ENCODE measurements at regions not wholly inside any gene's neighbourhood (a gene's known extent, or its start where the extent isn't known, plus 50 kb on each side); places are given as distances from the start of the nearest gene placed in this dataset.

DNA sequence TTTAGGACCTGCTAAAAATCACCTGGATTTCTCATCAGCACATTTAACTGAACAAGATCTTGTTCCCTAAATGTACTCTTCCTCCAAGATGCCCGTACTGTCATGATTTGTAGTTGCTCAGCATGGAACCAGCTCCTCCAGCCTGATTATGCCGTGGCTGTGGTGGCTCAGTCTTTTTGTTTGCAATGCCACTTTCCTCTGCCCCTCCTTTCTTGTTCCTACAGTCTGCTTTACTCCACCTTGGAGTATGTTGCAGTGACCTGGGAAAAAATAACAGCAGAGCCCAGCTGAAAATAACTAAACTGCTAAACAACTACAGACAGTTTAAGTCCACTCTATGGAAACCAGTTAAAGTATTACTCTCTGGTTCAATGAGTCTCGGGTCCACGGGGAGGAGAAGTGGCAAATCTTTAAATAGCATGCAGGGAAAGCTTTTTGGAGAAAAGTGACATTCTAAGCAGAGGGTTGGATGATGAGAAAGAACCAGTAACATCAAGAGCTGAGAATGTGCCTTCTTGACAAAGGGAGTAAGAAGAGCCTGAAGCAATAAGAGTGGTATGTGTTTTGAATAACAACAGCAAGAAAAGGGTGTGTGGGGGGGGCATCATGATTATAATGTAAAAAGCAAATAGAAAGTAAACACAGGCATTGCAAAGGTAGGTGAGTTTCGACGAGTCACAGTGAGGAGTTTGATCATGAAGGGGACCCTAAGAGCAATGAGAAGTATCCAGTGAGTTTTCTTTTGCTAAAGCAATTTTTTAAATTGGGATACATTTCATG, 225.7 kb downstream of the TMX3 start:
- TF ChIP-seq, protein P1, sequence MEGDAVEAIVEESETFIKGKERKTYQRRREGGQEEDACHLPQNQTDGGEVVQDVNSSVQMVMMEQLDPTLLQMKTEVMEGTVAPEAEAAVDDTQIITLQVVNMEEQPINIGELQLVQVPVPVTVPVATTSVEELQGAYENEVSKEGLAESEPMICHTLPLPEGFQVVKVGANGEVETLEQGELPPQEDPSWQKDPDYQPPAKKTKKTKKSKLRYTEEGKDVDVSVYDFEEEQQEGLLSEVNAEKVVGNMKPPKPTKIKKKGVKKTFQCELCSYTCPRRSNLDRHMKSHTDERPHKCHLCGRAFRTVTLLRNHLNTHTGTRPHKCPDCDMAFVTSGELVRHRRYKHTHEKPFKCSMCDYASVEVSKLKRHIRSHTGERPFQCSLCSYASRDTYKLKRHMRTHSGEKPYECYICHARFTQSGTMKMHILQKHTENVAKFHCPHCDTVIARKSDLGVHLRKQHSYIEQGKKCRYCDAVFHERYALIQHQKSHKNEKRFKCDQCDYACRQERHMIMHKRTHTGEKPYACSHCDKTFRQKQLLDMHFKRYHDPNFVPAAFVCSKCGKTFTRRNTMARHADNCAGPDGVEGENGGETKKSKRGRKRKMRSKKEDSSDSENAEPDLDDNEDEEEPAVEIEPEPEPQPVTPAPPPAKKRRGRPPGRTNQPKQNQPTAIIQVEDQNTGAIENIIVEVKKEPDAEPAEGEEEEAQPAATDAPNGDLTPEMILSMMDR (conservative IDR thresholded peaks at IDR 0.05; ENCODE audit: low read length): no peak
- no peak for TF ChIP-seq EZH2phosphoT487 (IDR thresholded peaks at IDR 0.05; ENCODE audit: borderline replicate concordance)
